ENCODE measurements at regions not wholly inside any gene's neighbourhood (a gene's known extent, or its start where the extent isn't known, plus 50 kb on each side); places are given as distances from the start of the nearest gene placed in this dataset.

GRCh38 chr22:48277868-48278581 lies 1515.6 kb downstream of the TBC1D22A start:
- TF ChIP-seq GATA3 (IDR thresholded peaks at IDR 0.05; ENCODE audit: low read depth, low read length) (no peak), GATA2 (IDR thresholded peaks at IDR 0.05; ENCODE audit: low read depth, low read length) (no peak)
